ENCODE measurements at regions not wholly inside any gene's neighbourhood (a gene's known extent, or its start where the extent isn't known, plus 50 kb on each side); places are given as distances from the start of the nearest gene placed in this dataset.

GRCh38 chr6:87791485-87791884 lies 89.5 kb upstream of the AKIRIN2 start:
- Mint-ChIP-seq H3K9me3 (no peaks in the 10 kb centered on the region; a peak in 1 of 5 replicates), H3K4me1 (peaks cover 35 to 41% of the 10 kb centered on the region in 2 experiments), H3K27me3 (ENCODE audit: low read depth) (no peaks in the 10 kb centered on the region), H3K4me3 (no peak overlapping the region), H3K36me3 (ENCODE audit: insufficient read depth in 1 of 3, low read depth in 3 of 3) (0 out of 7 replicates have a peak, but pooled peaks cover 0 to 1% (median 0%) of the 10 kb centered on the region in 3 experiments), H3K27ac (no peak overlapping the region)
- Histone ChIP-seq H3K23ac (ENCODE audit: insufficient read length, low read depth, low read length) (no peak overlapping the region), H2BK20ac (ENCODE audit: low read depth, low read length, poor library complexity, severe bottlenecking) (no peak overlapping the region), H3K4ac (ENCODE audit: low read depth, low read length) (no peak overlapping the region), H3K9ac (ENCODE audit: extremely low read depth, insufficient read length, low read length) (no peak overlapping the region), H4K8ac (replicated peaks; ENCODE audit: insufficient read length, low read depth, low read length) (no peak overlapping the region), H2AK5ac (ENCODE audit: insufficient read length, low read length) (no peak overlapping the region), H4K5ac (ENCODE audit: insufficient read length, low read depth, low read length) (no peak overlapping the region), H3K27me3 (ENCODE audit: insufficient read depth, low read length) (no peaks in the 10 kb centered on the region), H4K91ac (ENCODE audit: insufficient read length, low read depth, low read length) (no peak overlapping the region), H3K18ac (ENCODE audit: insufficient read length, low read depth, low read length) (no peak overlapping the region), H3K79me1 (ENCODE audit: insufficient read depth, low read depth, low read length, poor library complexity, severe bottlenecking) (no peaks in the 10 kb centered on the region), H3K4me1 (ENCODE audit: insufficient read depth, low read length) (peaks cover 11% of the 10 kb centered on the region; the same call in 1 of the 2 replicates), H3K23me2 (ENCODE audit: insufficient read length, low read depth, low read length, poor library complexity, severe bottlenecking) (no peaks in the 10 kb centered on the region), H2BK120ac (ENCODE audit: low read depth, low read length, poor library complexity, severe bottlenecking) (no peak overlapping the region), H3K14ac (ENCODE audit: insufficient read depth, low read length) (no peak overlapping the region), H3K27ac (ENCODE audit: insufficient read length, low read depth, low read length) (no peak overlapping the region), H3K9me3 (ENCODE audit: control insufficient read depth, low read depth, low read length) (no peaks in the 10 kb centered on the region), H2BK5ac (ENCODE audit: insufficient read length, low read length) (no peak overlapping the region), H2BK12ac (ENCODE audit: insufficient read length, low read depth, low read length) (no peak overlapping the region), H2AFZ (ENCODE audit: low read length) (no peak overlapping the region), H3K4me2 (ENCODE audit: insufficient read depth, insufficient read length, low read length) (no peak overlapping the region), H2BK15ac (ENCODE audit: low read depth, low read length) (no peak overlapping the region), H4K20me1 (ENCODE audit: control insufficient read depth, insufficient read depth, insufficient read length) (no peaks in the 10 kb centered on the region), H3K56ac (ENCODE audit: insufficient read length, low read depth, low read length) (no peak overlapping the region), H3K79me2 (ENCODE audit: insufficient read depth, low read length) (no peaks in the 10 kb centered on the region), H3T11ph (ENCODE audit: low read length) (no peak overlapping the region)
- no CpG with 5 or more reads among the region's 6 CpGs for WGBS (ENCODE audit: extremely low coverage, insufficient read length, low lambda C conversion rate)
- no peak for TF ChIP-seq CTCF (conservative IDR thresholded peaks at IDR 0.05)
- no peak for DNase-seq
